ENCODE measurements at regions not wholly inside any gene's neighbourhood (a gene's known extent, or its start where the extent isn't known, plus 50 kb on each side); places are given as distances from the start of the nearest gene placed in this dataset.

- no peak for TF ChIP-seq ASH2L (IDR thresholded peaks at IDR 0.05; ENCODE audit: low read length)
- TF ChIP-seq FOSL1 (IDR thresholded peaks at IDR 0.05; ENCODE audit: insufficient read depth, low read depth, low read length): no peak
- TF ChIP-seq CTCF (IDR thresholded peaks at IDR 0.05; ENCODE audit: control extremely low read depth in 1 of 3, insufficient read depth in 1 of 3, low read depth in 1 of 3, low read length in 3 of 3): no peak
- no peak for TF ChIP-seq HDAC2 (IDR thresholded peaks at IDR 0.05; ENCODE audit: borderline replicate concordance in 1 of 2, low read depth in 2 of 2, low read length in 2 of 2)
- TF ChIP-seq CHD2 (IDR thresholded peaks at IDR 0.05; ENCODE audit: low read length): no peak
These were observed 136.0 kb upstream of the OSMR start (continued) for GRCh38 chr5:38709678-38710306.

Measured in H1 (cell line).